ENCODE measurements at regions not wholly inside any gene's neighbourhood (a gene's known extent, or its start where the extent isn't known, plus 50 kb on each side); places are given as distances from the start of the nearest gene placed in this dataset.

DNA sequence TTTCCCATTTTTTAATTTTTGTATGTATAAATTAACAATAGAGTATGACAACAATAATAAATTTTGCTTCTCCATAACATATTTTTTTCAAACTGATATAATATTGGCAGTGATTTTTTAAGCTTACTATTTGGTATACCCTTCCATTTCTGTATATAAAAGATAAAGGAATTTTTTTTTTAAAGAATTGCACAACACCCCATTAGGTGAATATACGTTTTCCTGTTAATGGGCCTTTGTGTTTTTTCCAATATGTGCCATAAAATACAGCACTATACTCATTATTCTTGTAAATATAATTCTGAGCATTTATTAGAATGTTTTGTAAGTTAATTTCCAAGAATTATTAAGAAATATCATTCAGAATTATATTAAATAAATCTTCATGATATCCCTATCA is 515.2 kb upstream of the RGS18 start:
- DNase-seq (ENCODE audit: low read depth, low spot score) (no peak), FAIRE-seq (no peak)
- H3K79me2 ChIP-seq (ENCODE audit: control insufficient read depth, insufficient read depth, low read length) = no peaks in the 10 kb centered on the region
- no peak overlapping the region for H3K27ac ChIP-seq (ENCODE audit: control insufficient read depth, insufficient read depth, low read length)
- H3K4me1 ChIP-seq (ENCODE audit: control insufficient read depth, extremely low read depth, insufficient read depth, low read length) = no peaks in the 10 kb centered on the region
- H4K20me1 ChIP-seq (ENCODE audit: control insufficient read depth, extremely low read depth, insufficient read depth, low read length) = no peaks in the 10 kb centered on the region
- no peaks in the 10 kb centered on the region for H3K27me3 ChIP-seq (ENCODE audit: control insufficient read depth, extremely low read depth, insufficient read depth, low read length)
- TF ChIP-seq EZH2 (IDR thresholded peaks at IDR 0.05; ENCODE audit: low read length) = no peak
- dilution Hi-C loops (cut with MboI; ENCODE audit: extremely low pct_ligation_motif_present, low sequenced_read_pairs) = no loop called here
- H2AFZ ChIP-seq (ENCODE audit: control insufficient read depth, low read length) = no peak overlapping the region
- no peaks in the 10 kb centered on the region for H3K36me3 ChIP-seq (ENCODE audit: control insufficient read depth in 2 of 2, extremely low read depth in 1 of 2, insufficient read depth in 2 of 2, low read length in 2 of 2)
- no peak overlapping the region for H3K4me2 ChIP-seq (ENCODE audit: control insufficient read depth, extremely low read depth, insufficient read depth, low read depth, low read length)
- H3K9me3 ChIP-seq (ENCODE audit: control insufficient read depth, low read depth, low read length) = no peaks in the 10 kb centered on the region
- H3K9me1 ChIP-seq (ENCODE audit: control insufficient read depth, extremely low read depth, insufficient read depth, low read length) = no peaks in the 10 kb centered on the region
- H3K9ac ChIP-seq (ENCODE audit: control insufficient read depth, extremely low read depth, insufficient read depth, low read length) = no peak overlapping the region
- H3K4me3 ChIP-seq (ENCODE audit: control insufficient read depth in 2 of 3, extremely low read depth in 1 of 3, insufficient read depth in 2 of 3, low read depth in 1 of 3, low read length in 3 of 3) = no peak overlapping the region

DNA sequence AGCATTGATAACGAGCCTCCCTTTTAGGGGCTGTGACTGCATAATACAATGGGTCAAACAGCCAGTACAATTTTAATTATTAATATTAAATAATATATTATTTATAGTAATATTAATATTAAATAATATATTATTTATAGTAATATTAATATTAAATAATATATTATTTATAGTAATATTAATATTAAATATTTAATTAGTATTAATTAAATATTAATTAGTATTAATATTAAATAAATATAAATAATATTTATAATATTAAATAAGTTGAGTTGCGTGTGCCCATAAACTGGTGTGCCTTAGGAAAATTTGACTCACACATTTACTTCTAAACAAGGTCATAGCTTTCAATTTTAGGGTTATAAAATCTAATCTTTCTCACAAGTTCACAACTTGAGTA is 509.3 kb upstream of the RGS18 start:
- FAIRE-seq = no peak
- dilution Hi-C loops (cut with MboI; ENCODE audit: extremely low pct_ligation_motif_present, low sequenced_read_pairs) = no loop called here
- TF ChIP-seq EZH2 (IDR thresholded peaks at IDR 0.05; ENCODE audit: low read length) = no peak
- TF ChIP-seq, protein P1, sequence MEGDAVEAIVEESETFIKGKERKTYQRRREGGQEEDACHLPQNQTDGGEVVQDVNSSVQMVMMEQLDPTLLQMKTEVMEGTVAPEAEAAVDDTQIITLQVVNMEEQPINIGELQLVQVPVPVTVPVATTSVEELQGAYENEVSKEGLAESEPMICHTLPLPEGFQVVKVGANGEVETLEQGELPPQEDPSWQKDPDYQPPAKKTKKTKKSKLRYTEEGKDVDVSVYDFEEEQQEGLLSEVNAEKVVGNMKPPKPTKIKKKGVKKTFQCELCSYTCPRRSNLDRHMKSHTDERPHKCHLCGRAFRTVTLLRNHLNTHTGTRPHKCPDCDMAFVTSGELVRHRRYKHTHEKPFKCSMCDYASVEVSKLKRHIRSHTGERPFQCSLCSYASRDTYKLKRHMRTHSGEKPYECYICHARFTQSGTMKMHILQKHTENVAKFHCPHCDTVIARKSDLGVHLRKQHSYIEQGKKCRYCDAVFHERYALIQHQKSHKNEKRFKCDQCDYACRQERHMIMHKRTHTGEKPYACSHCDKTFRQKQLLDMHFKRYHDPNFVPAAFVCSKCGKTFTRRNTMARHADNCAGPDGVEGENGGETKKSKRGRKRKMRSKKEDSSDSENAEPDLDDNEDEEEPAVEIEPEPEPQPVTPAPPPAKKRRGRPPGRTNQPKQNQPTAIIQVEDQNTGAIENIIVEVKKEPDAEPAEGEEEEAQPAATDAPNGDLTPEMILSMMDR (optimal IDR thresholded peaks at IDR 0.05 in 1 of 3, IDR thresholded peaks at IDR 0.05 in 1 of 3, conservative IDR thresholded peaks at IDR 0.05 in 1 of 3; ENCODE audit: extremely low read depth in 1 of 3, insufficient read depth in 2 of 3, low read length in 3 of 3) = no peak

DNA sequence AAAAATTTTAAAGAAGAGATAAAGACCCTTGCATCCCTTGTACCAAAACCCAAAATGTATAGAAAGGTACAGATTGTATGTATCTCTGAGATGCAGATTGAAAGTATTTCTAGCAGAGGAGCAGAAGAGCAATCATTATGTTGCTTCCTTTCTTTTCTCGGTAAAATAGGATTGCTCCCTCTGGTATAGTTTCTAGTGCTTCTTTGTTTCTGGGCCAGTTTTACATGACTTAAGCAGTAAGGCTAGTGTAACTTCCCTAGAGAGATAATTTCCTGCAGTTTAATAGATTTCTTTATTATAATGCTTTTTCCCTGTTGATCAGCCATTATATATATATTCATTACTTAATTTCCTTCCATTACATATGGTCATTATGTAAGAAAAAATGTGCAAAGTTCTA is 496.2 kb upstream of the RGS18 start:
- dilution Hi-C loops (cut with MboI; ENCODE audit: extremely low pct_ligation_motif_present, low sequenced_read_pairs) = no loop called here

More for the DNA sequence above, 509.3 kb upstream of the RGS18 start:
- H2AFZ ChIP-seq (ENCODE audit: control insufficient read depth, low read length) = no peak overlapping the region
- H3K4me1 ChIP-seq (ENCODE audit: control insufficient read depth, extremely low read depth, insufficient read depth, low read length) = no peaks in the 10 kb centered on the region
- no peak overlapping the region for H3K9ac ChIP-seq (ENCODE audit: control insufficient read depth, extremely low read depth, insufficient read depth, low read length)
- no peaks in the 10 kb centered on the region for H3K9me3 ChIP-seq (ENCODE audit: control insufficient read depth, low read depth, low read length)
- no peak overlapping the region for H3K4me2 ChIP-seq (ENCODE audit: control insufficient read depth, extremely low read depth, insufficient read depth, low read depth, low read length)
- no peaks in the 10 kb centered on the region for H3K27me3 ChIP-seq (ENCODE audit: control insufficient read depth, extremely low read depth, insufficient read depth, low read length)
- no peaks in the 10 kb centered on the region for H3K79me2 ChIP-seq (ENCODE audit: control insufficient read depth, insufficient read depth, low read length)
- H3K27ac ChIP-seq (ENCODE audit: control insufficient read depth, insufficient read depth, low read length) = no peak overlapping the region
- no peaks in the 10 kb centered on the region for H4K20me1 ChIP-seq (ENCODE audit: control insufficient read depth, extremely low read depth, insufficient read depth, low read length)
- no peaks in the 10 kb centered on the region for H3K9me1 ChIP-seq (ENCODE audit: control insufficient read depth, extremely low read depth, insufficient read depth, low read length)
- H3K4me3 ChIP-seq (ENCODE audit: control insufficient read depth in 2 of 3, extremely low read depth in 1 of 3, insufficient read depth in 2 of 3, low read depth in 1 of 3, low read length in 3 of 3) = no peak overlapping the region
- no peak for DNase-seq (ENCODE audit: low read depth, low spot score)
- no peaks in the 10 kb centered on the region for H3K36me3 ChIP-seq (ENCODE audit: control insufficient read depth in 2 of 2, extremely low read depth in 1 of 2, insufficient read depth in 2 of 2, low read length in 2 of 2)

More for the DNA sequence above, 496.2 kb upstream of the RGS18 start:
- Histone ChIP-seq H3K4me3 (ENCODE audit: control insufficient read depth in 2 of 3, extremely low read depth in 1 of 3, insufficient read depth in 2 of 3, low read depth in 1 of 3, low read length in 3 of 3) (no peak overlapping the region), H3K27me3 (ENCODE audit: control insufficient read depth, extremely low read depth, insufficient read depth, low read length) (no peaks in the 10 kb centered on the region), H2AFZ (ENCODE audit: control insufficient read depth, low read length) (no peak overlapping the region), H3K4me1 (ENCODE audit: control insufficient read depth, extremely low read depth, insufficient read depth, low read length) (no peaks in the 10 kb centered on the region), H3K9ac (ENCODE audit: control insufficient read depth, extremely low read depth, insufficient read depth, low read length) (no peak overlapping the region), H3K9me1 (ENCODE audit: control insufficient read depth, extremely low read depth, insufficient read depth, low read length) (no peaks in the 10 kb centered on the region), H3K4me2 (ENCODE audit: control insufficient read depth, extremely low read depth, insufficient read depth, low read depth, low read length) (no peak overlapping the region), H3K9me3 (ENCODE audit: control insufficient read depth, low read depth, low read length) (no peaks in the 10 kb centered on the region), H3K79me2 (ENCODE audit: control insufficient read depth, insufficient read depth, low read length) (no peaks in the 10 kb centered on the region), H4K20me1 (ENCODE audit: control insufficient read depth, extremely low read depth, insufficient read depth, low read length) (no peaks in the 10 kb centered on the region), H3K36me3 (ENCODE audit: control insufficient read depth in 2 of 2, extremely low read depth in 1 of 2, insufficient read depth in 2 of 2, low read length in 2 of 2) (no peaks in the 10 kb centered on the region), H3K27ac (ENCODE audit: control insufficient read depth, insufficient read depth, low read length) (no peak overlapping the region)
- TF ChIP-seq EZH2 (IDR thresholded peaks at IDR 0.05; ENCODE audit: low read length) = no peak
- TF ChIP-seq, protein P1 (optimal IDR thresholded peaks at IDR 0.05 in 1 of 3, IDR thresholded peaks at IDR 0.05 in 1 of 3, conservative IDR thresholded peaks at IDR 0.05 in 1 of 3; ENCODE audit: extremely low read depth in 1 of 3, insufficient read depth in 2 of 3, low read length in 3 of 3) = no peak
- DNase-seq (ENCODE audit: low read depth, low spot score) = no peak
- FAIRE-seq = no peak

Measured in keratinocyte (primary cell).